Panc1 (cell line): ENCODE measurements at regions not wholly inside any gene's neighbourhood (a gene's known extent, or its start where the extent isn't known, plus 50 kb on each side); places are given as distances from the start of the nearest gene placed in this dataset.

Source experiments
- CTCF ChIP-seq: fragments of 450-650 bp; IDR thresholded peaks from 2 replicates; pipeline ENCODE4 v1.5.1; 2017; ENCODE audit warnings: mild to moderate bottlenecking
- POLR2AphosphoS5 ChIP-seq: IDR thresholded peaks from 2 replicates; pipeline ENCODE4 v1.6.1; 2012; ENCODE audit warnings: mild to moderate bottlenecking, low read depth, low read length, moderate library complexity

DNA sequence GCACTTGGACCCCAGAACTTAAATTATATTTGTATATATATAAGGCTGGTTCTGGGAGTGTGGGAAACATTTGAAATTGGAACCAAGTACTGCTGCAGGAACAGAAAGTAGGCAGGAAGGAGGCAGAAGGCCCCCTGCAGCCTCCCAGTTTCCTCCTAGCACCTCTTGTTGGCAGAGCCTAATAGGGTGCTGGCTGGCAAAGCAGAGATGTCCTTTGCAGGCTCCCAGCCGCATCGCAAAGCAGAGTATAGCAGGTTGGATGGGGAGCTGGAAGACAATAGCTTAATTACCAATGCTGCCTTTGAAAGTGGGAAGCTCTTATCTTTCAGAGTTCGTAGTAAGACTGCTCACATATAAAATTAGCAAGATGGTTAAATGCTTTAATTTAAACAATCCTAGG is 370.8 kb upstream of the C11orf87 start:
- TF ChIP-seq CTCF (no peak), POLR2AphosphoS5 (no peak)
